ENCODE measurements at regions not wholly inside any gene's neighbourhood (a gene's known extent, or its start where the extent isn't known, plus 50 kb on each side); places are given as distances from the start of the nearest gene placed in this dataset.
"Not testable (repeated sequence)": the region's sequence is repeated elsewhere in the genome, so short reads cannot be mapped to it uniquely, and the experiment has no call there.

- Histone ChIP-seq H3K9ac (ENCODE audit: low read depth in 1 of 2, low read length in 2 of 2) (no peak overlapping the region), H3K27ac (ENCODE audit: low read depth, low read length) (no peak overlapping the region), H3K4me1 (ENCODE audit: control insufficient read depth in 1 of 2, insufficient read depth in 2 of 2, low read length in 2 of 2) (no peaks in the 10 kb centered on the region), H3K9me3 (ENCODE audit: control insufficient read depth in 1 of 2, low read length in 2 of 2) (no peaks in the 10 kb centered on the region), H3K27me3 (ENCODE audit: control insufficient read depth in 1 of 2, insufficient read depth in 2 of 2, low read length in 2 of 2) (no peaks in the 10 kb centered on the region), H3K36me3 (ENCODE audit: control insufficient read depth in 1 of 2, insufficient read depth in 2 of 2, low read length in 2 of 2) (no peaks in the 10 kb centered on the region), H3K4me3 (ENCODE audit: low read depth in 1 of 2, low read length in 2 of 2) (no peak overlapping the region)
Observed at GRCh38 chr4:104643805-104644204, 149.1 kb upstream of the CXXC4 start.

- Histone ChIP-seq H3K9me3 (ENCODE audit: control insufficient read depth in 1 of 2, low read length in 2 of 2) (peaks cover 0 to 7% of the 10 kb centered on the region in 2 donors), H3K36me3 (ENCODE audit: control insufficient read depth in 1 of 2, insufficient read depth in 2 of 2, low read length in 2 of 2) (no peaks in the 10 kb centered on the region), H3K9ac (ENCODE audit: low read depth in 1 of 2, low read length in 2 of 2) (no peak overlapping the region), H3K27ac (ENCODE audit: low read depth, low read length) (no peak overlapping the region), H3K4me3 (ENCODE audit: low read depth in 1 of 2, low read length in 2 of 2) (no peak overlapping the region), H3K4me1 (ENCODE audit: control insufficient read depth in 1 of 2, insufficient read depth in 2 of 2, low read length in 2 of 2) (no peaks in the 10 kb centered on the region), H3K27me3 (ENCODE audit: control insufficient read depth in 1 of 2, insufficient read depth in 2 of 2, low read length in 2 of 2) (no peaks in the 10 kb centered on the region)
Observed at GRCh38 chr4:104649631-104650030, 154.9 kb upstream of the CXXC4 start.

- not testable (repeated sequence) for H3K9ac ChIP-seq (ENCODE audit: low read depth in 1 of 2, low read length in 2 of 2); H3K27me3 ChIP-seq (ENCODE audit: control insufficient read depth in 1 of 2, insufficient read depth in 2 of 2, low read length in 2 of 2); H3K27ac ChIP-seq (ENCODE audit: low read depth, low read length); H3K4me3 ChIP-seq (ENCODE audit: low read depth in 1 of 2, low read length in 2 of 2); H3K4me1 ChIP-seq (ENCODE audit: control insufficient read depth in 1 of 2, insufficient read depth in 2 of 2, low read length in 2 of 2); H3K36me3 ChIP-seq (ENCODE audit: control insufficient read depth in 1 of 2, insufficient read depth in 2 of 2, low read length in 2 of 2); H3K9me3 ChIP-seq (ENCODE audit: control insufficient read depth in 1 of 2, low read length in 2 of 2)
Observed at GRCh38 chr4:104662269-104662668, 167.6 kb upstream of the CXXC4 start.

GRCh38 chr4:104677116-104677515 is 182.4 kb upstream of the CXXC4 start:
- no peak overlapping the region for H3K9ac ChIP-seq (ENCODE audit: low read depth in 1 of 2, low read length in 2 of 2)
- H3K36me3 ChIP-seq (ENCODE audit: control insufficient read depth in 1 of 2, insufficient read depth in 2 of 2, low read length in 2 of 2): no peaks in the 10 kb centered on the region
- H3K4me3 ChIP-seq (ENCODE audit: low read depth in 1 of 2, low read length in 2 of 2): no peak overlapping the region
- no peaks in the 10 kb centered on the region for H3K9me3 ChIP-seq (ENCODE audit: control insufficient read depth in 1 of 2, low read length in 2 of 2)
- no peaks in the 10 kb centered on the region for H3K27me3 ChIP-seq (ENCODE audit: control insufficient read depth in 1 of 2, insufficient read depth in 2 of 2, low read length in 2 of 2)
- H3K27ac ChIP-seq (ENCODE audit: low read depth, low read length): no peak overlapping the region
- no peaks in the 10 kb centered on the region for H3K4me1 ChIP-seq (ENCODE audit: control insufficient read depth in 1 of 2, insufficient read depth in 2 of 2, low read length in 2 of 2)

GRCh38 chr4:104682311-104682710 is 187.6 kb upstream of the CXXC4 start:
- no peak overlapping the region for H3K27ac ChIP-seq (ENCODE audit: low read depth, low read length)
- peaks cover 0 to 3% of the 10 kb centered on the region in 2 donors for H3K9me3 ChIP-seq (ENCODE audit: control insufficient read depth in 1 of 2, low read length in 2 of 2)
- H3K27me3 ChIP-seq (ENCODE audit: control insufficient read depth in 1 of 2, insufficient read depth in 2 of 2, low read length in 2 of 2): no peaks in the 10 kb centered on the region
- no peaks in the 10 kb centered on the region for H3K4me1 ChIP-seq (ENCODE audit: control insufficient read depth in 1 of 2, insufficient read depth in 2 of 2, low read length in 2 of 2)
- H3K4me3 ChIP-seq (ENCODE audit: low read depth in 1 of 2, low read length in 2 of 2): no peak overlapping the region
- no peak overlapping the region for H3K9ac ChIP-seq (ENCODE audit: low read depth in 1 of 2, low read length in 2 of 2)
- H3K36me3 ChIP-seq (ENCODE audit: control insufficient read depth in 1 of 2, insufficient read depth in 2 of 2, low read length in 2 of 2): no peaks in the 10 kb centered on the region

DNA sequence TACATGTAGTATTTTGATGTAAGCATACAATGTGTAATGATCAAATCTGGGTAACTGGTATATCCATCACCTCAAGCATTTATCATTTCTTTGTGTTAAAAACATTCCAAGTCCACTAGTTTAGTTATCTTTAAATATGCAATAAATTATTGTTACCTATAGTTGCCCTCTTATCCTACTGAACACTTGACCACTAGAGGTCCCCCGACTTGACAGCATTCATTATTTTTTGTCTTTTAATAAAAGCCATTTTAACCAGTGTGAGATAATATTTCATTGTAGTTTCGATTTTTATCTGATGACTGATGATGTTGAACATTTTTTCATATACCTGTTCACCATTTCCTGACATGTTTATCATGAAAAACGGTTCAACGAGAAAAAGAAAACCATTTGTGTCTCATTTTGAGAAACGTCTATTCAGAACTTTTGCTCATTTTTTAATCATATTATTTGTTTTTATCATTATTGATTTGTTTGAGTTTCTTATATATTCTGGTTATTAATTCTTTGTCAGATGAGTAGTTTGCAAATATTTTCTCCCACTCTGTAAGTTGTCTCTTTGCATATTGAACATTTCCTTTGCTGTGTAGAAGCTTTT is 199.0 kb upstream of the CXXC4 start:
- Histone ChIP-seq H3K4me1 (ENCODE audit: control insufficient read depth in 1 of 2, insufficient read depth in 2 of 2, low read length in 2 of 2) (no peaks in the 10 kb centered on the region), H3K27ac (ENCODE audit: low read depth, low read length) (no peak overlapping the region), H3K36me3 (ENCODE audit: control insufficient read depth in 1 of 2, insufficient read depth in 2 of 2, low read length in 2 of 2) (no peaks in the 10 kb centered on the region), H3K4me3 (ENCODE audit: low read depth in 1 of 2, low read length in 2 of 2) (no peak overlapping the region), H3K27me3 (ENCODE audit: control insufficient read depth in 1 of 2, insufficient read depth in 2 of 2, low read length in 2 of 2) (no peaks in the 10 kb centered on the region), H3K9ac (ENCODE audit: low read depth in 1 of 2, low read length in 2 of 2) (no peak overlapping the region), H3K9me3 (ENCODE audit: control insufficient read depth in 1 of 2, low read length in 2 of 2) (no peaks in the 10 kb centered on the region)

GRCh38 chr4:104716584-104716983 is 221.9 kb upstream of the CXXC4 start:
- H3K4me3 ChIP-seq (ENCODE audit: low read depth in 1 of 2, low read length in 2 of 2): no peak overlapping the region
- no peak overlapping the region for H3K27ac ChIP-seq (ENCODE audit: low read depth, low read length)
- H3K27me3 ChIP-seq (ENCODE audit: control insufficient read depth in 1 of 2, insufficient read depth in 2 of 2, low read length in 2 of 2): no peaks in the 10 kb centered on the region
- H3K9ac ChIP-seq (ENCODE audit: low read depth in 1 of 2, low read length in 2 of 2): no peak overlapping the region
- H3K4me1 ChIP-seq (ENCODE audit: control insufficient read depth in 1 of 2, insufficient read depth in 2 of 2, low read length in 2 of 2): no peaks in the 10 kb centered on the region
- no peaks in the 10 kb centered on the region for H3K36me3 ChIP-seq (ENCODE audit: control insufficient read depth in 1 of 2, insufficient read depth in 2 of 2, low read length in 2 of 2)
- H3K9me3 ChIP-seq (ENCODE audit: control insufficient read depth in 1 of 2, low read length in 2 of 2): no peaks in the 10 kb centered on the region

DNA sequence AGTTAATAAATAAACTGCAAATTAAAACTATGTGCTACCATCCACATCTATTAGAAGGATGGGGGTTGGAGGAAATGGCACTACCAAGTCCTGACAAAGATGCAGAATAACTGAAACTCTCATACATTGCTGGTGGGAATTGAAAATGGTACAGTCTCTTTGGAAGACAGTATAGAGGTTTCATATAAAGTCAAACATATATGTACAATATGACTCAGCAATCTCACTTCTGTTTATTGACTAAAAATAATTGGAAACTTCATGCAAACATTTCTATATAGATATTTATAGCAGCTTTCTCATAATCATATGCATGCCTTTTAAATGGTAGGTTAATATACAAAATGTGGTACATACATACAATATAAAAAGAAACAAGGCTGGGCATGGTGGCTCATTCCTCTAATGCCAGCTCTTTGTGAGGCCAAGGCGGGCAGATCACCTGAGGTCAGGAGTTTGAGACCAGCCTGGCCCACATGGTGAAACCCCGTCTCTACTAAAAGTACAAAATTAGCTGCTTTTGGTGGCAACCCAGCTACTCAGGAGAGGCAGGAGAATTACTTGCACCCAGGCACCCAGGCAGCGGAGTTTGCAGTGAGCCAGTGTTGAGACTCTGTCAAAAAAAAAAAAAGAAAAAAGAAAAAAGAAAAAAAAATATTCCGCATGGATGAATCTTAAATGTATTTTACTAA is 225.0 kb upstream of the CXXC4 start:
- no peaks in the 10 kb centered on the region for H3K9me3 ChIP-seq (ENCODE audit: control insufficient read depth in 1 of 2, low read length in 2 of 2)
- no peaks in the 10 kb centered on the region for H3K4me1 ChIP-seq (ENCODE audit: control insufficient read depth in 1 of 2, insufficient read depth in 2 of 2, low read length in 2 of 2)

GRCh38 chr4:104722467-104722866 is 227.8 kb upstream of the CXXC4 start:
- Histone ChIP-seq H3K9me3 (ENCODE audit: control insufficient read depth in 1 of 2, low read length in 2 of 2) (no peaks in the 10 kb centered on the region), H3K9ac (ENCODE audit: low read depth in 1 of 2, low read length in 2 of 2) (no peak overlapping the region), H3K36me3 (ENCODE audit: control insufficient read depth in 1 of 2, insufficient read depth in 2 of 2, low read length in 2 of 2) (no peaks in the 10 kb centered on the region), H3K4me3 (ENCODE audit: low read depth in 1 of 2, low read length in 2 of 2) (no peak overlapping the region), H3K4me1 (ENCODE audit: control insufficient read depth in 1 of 2, insufficient read depth in 2 of 2, low read length in 2 of 2) (no peaks in the 10 kb centered on the region), H3K27ac (ENCODE audit: low read depth, low read length) (no peak overlapping the region), H3K27me3 (ENCODE audit: control insufficient read depth in 1 of 2, insufficient read depth in 2 of 2, low read length in 2 of 2) (no peaks in the 10 kb centered on the region)

More for the DNA sequence above, 225.0 kb upstream of the CXXC4 start:
- H3K9ac ChIP-seq (ENCODE audit: low read depth in 1 of 2, low read length in 2 of 2): no peak overlapping the region
- H3K4me3 ChIP-seq (ENCODE audit: low read depth in 1 of 2, low read length in 2 of 2): no peak overlapping the region
- no peaks in the 10 kb centered on the region for H3K27me3 ChIP-seq (ENCODE audit: control insufficient read depth in 1 of 2, insufficient read depth in 2 of 2, low read length in 2 of 2)
- H3K36me3 ChIP-seq (ENCODE audit: control insufficient read depth in 1 of 2, insufficient read depth in 2 of 2, low read length in 2 of 2): no peaks in the 10 kb centered on the region
- H3K27ac ChIP-seq (ENCODE audit: low read depth, low read length): no peak overlapping the region

- H3K27ac ChIP-seq (ENCODE audit: low read depth, low read length): no peak overlapping the region
- no peak overlapping the region for H3K4me3 ChIP-seq (ENCODE audit: low read depth in 1 of 2, low read length in 2 of 2)
- no peaks in the 10 kb centered on the region for H3K9me3 ChIP-seq (ENCODE audit: control insufficient read depth in 1 of 2, low read length in 2 of 2)
- H3K4me1 ChIP-seq (ENCODE audit: control insufficient read depth in 1 of 2, insufficient read depth in 2 of 2, low read length in 2 of 2): no peaks in the 10 kb centered on the region
- no peaks in the 10 kb centered on the region for H3K36me3 ChIP-seq (ENCODE audit: control insufficient read depth in 1 of 2, insufficient read depth in 2 of 2, low read length in 2 of 2)
- no peak overlapping the region for H3K9ac ChIP-seq (ENCODE audit: low read depth in 1 of 2, low read length in 2 of 2)
- H3K27me3 ChIP-seq (ENCODE audit: control insufficient read depth in 1 of 2, insufficient read depth in 2 of 2, low read length in 2 of 2): no peaks in the 10 kb centered on the region
Observed at GRCh38 chr4:104726002-104726401, 231.3 kb upstream of the CXXC4 start.
